Trophoblast cell (in vitro differentiated cells and primary cell): ENCODE measurements at regions not wholly inside any gene's neighbourhood (a gene's known extent, or its start where the extent isn't known, plus 50 kb on each side); places are given as distances from the start of the nearest gene placed in this dataset.
"Not testable (repeated sequence)": the region's sequence is repeated elsewhere in the genome, so short reads cannot be mapped to it uniquely, and the experiment has no call there.

Experiments used
- DNase-seq, 2 donors: peaks; one replicate each; pipeline ENCODE4 v3.0.0-alpha.2; 2016
- H2AFZ ChIP-seq: 2 replicates; pipeline ENCODE4 v1.6.1; 2013; ENCODE audit warnings: low read length, moderate library complexity, mild to moderate bottlenecking; ENCODE audit not compliant: insufficient read depth, poor library complexity
- H2AK5ac ChIP-seq: 2 replicates; pipeline ENCODE4 v1.6.1; 2013; ENCODE audit warnings: mild to moderate bottlenecking, low read length
- H2BK120ac ChIP-seq: 2 replicates; pipeline ENCODE4 v1.6.1; 2013; ENCODE audit warnings: low read length, mild to moderate bottlenecking, moderate library complexity; ENCODE audit not compliant: insufficient read depth, poor library complexity
- H2BK12ac ChIP-seq: 2 replicates; pipeline ENCODE4 v1.6.1; 2013; ENCODE audit warnings: mild to moderate bottlenecking, low read length, moderate library complexity
- H2BK5ac ChIP-seq: 2 replicates; pipeline ENCODE4 v1.6.1; 2013; ENCODE audit warnings: low read length, low read depth, moderate library complexity, mild to moderate bottlenecking; ENCODE audit not compliant: poor library complexity
- H3K14ac ChIP-seq: 2 replicates; pipeline ENCODE4 v1.6.1; 2013; ENCODE audit warnings: mild to moderate bottlenecking, low read length
- H3K18ac ChIP-seq: 2 replicates; pipeline ENCODE4 v1.6.1; 2013; ENCODE audit warnings: mild to moderate bottlenecking, low read length
- H3K23ac ChIP-seq: 2 replicates; pipeline ENCODE4 v1.6.1; 2013; ENCODE audit warnings: low read length
- H3K27ac ChIP-seq: 2 replicates; pipeline ENCODE4 v1.5.1; 2013; ENCODE audit warnings: low read depth, mild to moderate bottlenecking, inconsistent platforms, low read length, moderate library complexity
- H3K27me3 ChIP-seq: 2 replicates; pipeline ENCODE4 v1.6.1; 2013; ENCODE audit warnings: inconsistent platforms, mild to moderate bottlenecking, low read length, moderate library complexity; ENCODE audit not compliant: insufficient read depth
- H3K36me3 ChIP-seq, 2 experiments: 1 replicate in 1 of 2; 2 replicates in 1 of 2; pipeline ENCODE4 v1.6.1; 2013; ENCODE audit warnings: low read length in 2 of 2, mild to moderate bottlenecking in 2 of 2, moderate library complexity in 1 of 2; ENCODE audit not compliant: insufficient read depth in 2 of 2, control insufficient read depth in 1 of 2
- H3K4ac ChIP-seq: 2 replicates; pipeline ENCODE4 v1.6.1; 2013; ENCODE audit warnings: low read depth, mild to moderate bottlenecking, low read length, moderate library complexity
- H3K4me1 ChIP-seq, 2 experiments: 1 replicate in 1 of 2; 2 replicates in 1 of 2; pipeline ENCODE4 v1.6.1; 2013; ENCODE audit warnings: low read length in 2 of 2, mild to moderate bottlenecking in 2 of 2, moderate library complexity in 1 of 2; ENCODE audit not compliant: insufficient read depth in 2 of 2, control insufficient read depth in 1 of 2
- H3K4me2 ChIP-seq: 2 replicates; pipeline ENCODE4 v1.6.1; 2013; ENCODE audit warnings: inconsistent platforms, mild to moderate bottlenecking, low read length, moderate library complexity
- H3K4me3 ChIP-seq: 2 replicates; pipeline ENCODE4 v1.5.1; 2013; ENCODE audit warnings: mild to moderate bottlenecking, low read depth, low read length, inconsistent platforms
- H3K79me1 ChIP-seq: one replicate; pipeline ENCODE4 v1.6.1; 2013; ENCODE audit warnings: low read length
- H3K79me2 ChIP-seq: 2 replicates; pipeline ENCODE4 v1.6.1; 2013; ENCODE audit warnings: low read length, mild to moderate bottlenecking; ENCODE audit not compliant: control insufficient read depth, insufficient read depth, poor library complexity
- H3K9ac ChIP-seq: 2 replicates; pipeline ENCODE4 v1.6.1; 2013; ENCODE audit warnings: mild to moderate bottlenecking, low read length
- H3K9me3 ChIP-seq: 2 replicates; pipeline ENCODE4 v1.6.1; 2013; ENCODE audit warnings: low read depth, mild to moderate bottlenecking, control low read depth, inconsistent platforms, low read length; ENCODE audit not compliant: insufficient read depth
- H4K12ac ChIP-seq: 2 replicates; pipeline ENCODE4 v1.6.1; 2013; ENCODE audit warnings: low read depth, mild to moderate bottlenecking, low read length, moderate library complexity
- H4K8ac ChIP-seq: 2 replicates; pipeline ENCODE4 v1.6.1; 2013; ENCODE audit warnings: low read depth, mild to moderate bottlenecking, low read length, moderate library complexity
- H4K91ac ChIP-seq: one replicate; pipeline ENCODE4 v1.6.1; 2013; ENCODE audit warnings: low read depth, mild to moderate bottlenecking, low read length, moderate library complexity
- WGBS: extraction: QIAGEN DNeasy Blood & Tissue Kit; methylation state at CpG from one replicate; pipeline ENCODE4 v1.1.7; 2013; ENCODE audit warnings: missing lambda C conversion rate; ENCODE audit not compliant: insufficient read length, insufficient coverage; ENCODE audit errors: extremely low coverage; 5-methylcytosine and 5-hydroxymethylcytosine counted together

DNA sequence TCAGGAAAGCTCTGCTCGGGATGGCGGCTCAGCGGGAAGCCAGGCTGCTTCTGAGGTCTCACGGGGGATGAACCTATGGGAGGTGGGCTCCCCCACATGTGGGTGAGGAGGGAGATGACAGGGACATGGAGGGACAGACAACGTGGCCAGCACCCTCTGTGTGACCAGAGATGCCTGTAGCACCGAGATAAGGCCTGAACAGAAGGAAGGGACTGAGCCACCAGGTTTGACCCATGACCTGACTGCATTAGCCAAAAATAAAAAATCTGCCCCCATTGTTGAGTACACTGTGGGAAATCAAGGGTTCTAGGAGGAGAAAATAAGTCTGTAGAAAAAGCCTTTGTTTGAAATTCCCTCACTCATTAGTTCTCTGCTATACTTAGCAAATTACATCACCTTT is 105.7 kb downstream of the RNASET2 start:
- Histone ChIP-seq H2BK12ac (no peak overlapping the region), H3K4ac (no peak overlapping the region), H4K12ac (no peak overlapping the region), H3K79me1 (no peaks in the 10 kb centered on the region), H2AFZ (no peak overlapping the region), H2BK120ac (no peak overlapping the region), H4K8ac (no peak overlapping the region), H3K36me3 (no peaks in the 10 kb centered on the region), H3K14ac (peak overlapping the region; percentile 54), H3K79me2 (peaks cover 2% of the 10 kb centered on the region), H3K9ac (no peak overlapping the region), H3K4me1 (peaks cover 4 to 6% of the 10 kb centered on the region in 2 experiments), H3K4me3 (no peak overlapping the region), H3K9me3 (peaks cover 3% of the 10 kb centered on the region), H2BK5ac (no peak overlapping the region), H3K27ac (no peak overlapping the region), H3K23ac (no peak overlapping the region), H3K27me3 (no peaks in the 10 kb centered on the region), H3K4me2 (no peak overlapping the region), H4K91ac (no peak overlapping the region), H3K18ac (no peak overlapping the region), H2AK5ac (peak overlapping the region; percentile 71)
- no CpG with 5 or more reads among the region's 6 CpGs for WGBS
- no peak for DNase-seq

DNA sequence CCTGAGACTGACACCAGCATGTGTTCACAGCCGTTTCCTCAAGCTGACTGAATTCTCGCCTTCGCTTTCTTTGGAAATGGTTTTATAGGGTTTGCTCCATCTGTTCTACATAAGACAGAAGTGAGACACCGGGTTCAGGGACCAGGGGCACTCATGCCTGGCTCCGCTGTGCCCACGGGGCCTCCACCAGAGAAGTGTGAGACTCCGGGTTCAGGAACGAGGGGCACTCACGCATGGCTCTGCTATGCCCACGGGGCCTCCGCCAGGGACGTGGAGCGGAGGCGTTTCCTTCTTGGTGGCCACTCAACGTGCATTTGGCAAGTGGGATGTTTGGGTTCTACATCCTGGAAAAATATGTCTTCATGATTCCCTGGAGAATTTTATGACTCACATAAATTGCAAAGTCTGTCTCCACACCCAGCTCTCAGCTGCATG is 106.6 kb downstream of the RNASET2 start:
- WGBS: no CpG with 5 or more reads among the region's 15 CpGs
- Histone ChIP-seq H4K91ac (no peak overlapping the region), H3K27ac (no peak overlapping the region), H4K12ac (no peak overlapping the region), H3K4me3 (no peak overlapping the region), H3K4me1 (peaks cover 4 to 6% of the 10 kb centered on the region in 2 experiments), H4K8ac (no peak overlapping the region), H2BK5ac (no peak overlapping the region), H3K79me1 (no peaks in the 10 kb centered on the region), H3K9me3 (peaks cover 3% of the 10 kb centered on the region), H3K36me3 (no peaks in the 10 kb centered on the region), H3K23ac (no peak overlapping the region), H3K14ac (no peak overlapping the region), H2BK12ac (no peak overlapping the region), H3K9ac (no peak overlapping the region), H2BK120ac (no peak overlapping the region), H3K79me2 (peaks cover 2% of the 10 kb centered on the region), H3K27me3 (no peaks in the 10 kb centered on the region), H2AFZ (no peak overlapping the region), H3K4me2 (no peak overlapping the region), H3K18ac (no peak overlapping the region), H2AK5ac (no peak overlapping the region), H3K4ac (no peak overlapping the region)
- DNase-seq: no peak

DNA sequence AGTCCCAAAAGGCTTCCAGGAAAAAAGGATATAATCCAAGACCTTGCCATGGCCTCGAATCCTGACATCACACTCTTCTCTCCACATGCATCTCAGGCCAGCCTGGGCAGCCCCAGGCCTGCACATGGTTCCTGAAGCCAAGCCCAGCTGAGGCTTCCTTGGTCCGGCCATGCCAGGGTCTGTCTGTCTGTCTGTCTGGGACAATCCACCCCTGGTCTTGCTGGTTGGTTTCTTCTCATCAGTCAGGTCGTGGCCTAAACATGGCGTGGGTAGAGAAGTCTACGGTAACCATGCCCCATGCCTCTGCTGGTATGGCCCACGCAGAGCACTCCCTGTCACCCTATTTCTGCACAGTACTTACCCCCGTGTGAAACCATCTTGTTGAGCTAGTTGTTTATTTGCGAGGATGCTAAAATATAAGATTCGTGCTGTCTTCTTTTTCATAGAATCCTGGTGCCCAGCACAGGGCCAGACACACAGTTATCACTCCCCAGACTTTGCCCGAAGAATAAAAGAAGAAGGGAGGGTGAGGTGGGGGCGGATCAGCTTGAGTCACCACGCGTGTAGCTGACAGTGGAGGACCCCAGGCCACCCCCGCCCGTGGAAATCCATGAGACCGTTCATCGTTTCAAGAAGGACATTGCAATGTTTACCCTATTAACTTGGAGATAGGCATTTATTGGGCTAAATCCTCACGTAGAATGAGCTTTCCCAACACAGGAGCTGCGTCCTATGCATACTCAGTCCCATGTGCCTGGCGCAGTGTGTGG is 107.2 kb downstream of the RNASET2 start:
- Histone ChIP-seq H2AK5ac (no peak overlapping the region), H3K27me3 (no peaks in the 10 kb centered on the region), H3K4me1 (peaks cover 4 to 6% of the 10 kb centered on the region in 2 experiments), H3K14ac (no peak overlapping the region), H3K18ac (no peak overlapping the region), H2AFZ (no peak overlapping the region), H3K23ac (no peak overlapping the region), H4K91ac (no peak overlapping the region), H4K8ac (no peak overlapping the region), H4K12ac (no peak overlapping the region), H3K79me2 (peaks cover 2% of the 10 kb centered on the region), H2BK120ac (no peak overlapping the region), H3K4ac (no peak overlapping the region), H3K27ac (no peak overlapping the region), H3K4me3 (no peak overlapping the region), H3K9me3 (peaks cover 3% of the 10 kb centered on the region), H2BK5ac (no peak overlapping the region), H2BK12ac (no peak overlapping the region), H3K9ac (no peak overlapping the region), H3K79me1 (no peaks in the 10 kb centered on the region), H3K36me3 (no peaks in the 10 kb centered on the region), H3K4me2 (no peak overlapping the region)
- DNase-seq: no peak
- WGBS: no CpG with 5 or more reads among the region's 20 CpGs

DNA sequence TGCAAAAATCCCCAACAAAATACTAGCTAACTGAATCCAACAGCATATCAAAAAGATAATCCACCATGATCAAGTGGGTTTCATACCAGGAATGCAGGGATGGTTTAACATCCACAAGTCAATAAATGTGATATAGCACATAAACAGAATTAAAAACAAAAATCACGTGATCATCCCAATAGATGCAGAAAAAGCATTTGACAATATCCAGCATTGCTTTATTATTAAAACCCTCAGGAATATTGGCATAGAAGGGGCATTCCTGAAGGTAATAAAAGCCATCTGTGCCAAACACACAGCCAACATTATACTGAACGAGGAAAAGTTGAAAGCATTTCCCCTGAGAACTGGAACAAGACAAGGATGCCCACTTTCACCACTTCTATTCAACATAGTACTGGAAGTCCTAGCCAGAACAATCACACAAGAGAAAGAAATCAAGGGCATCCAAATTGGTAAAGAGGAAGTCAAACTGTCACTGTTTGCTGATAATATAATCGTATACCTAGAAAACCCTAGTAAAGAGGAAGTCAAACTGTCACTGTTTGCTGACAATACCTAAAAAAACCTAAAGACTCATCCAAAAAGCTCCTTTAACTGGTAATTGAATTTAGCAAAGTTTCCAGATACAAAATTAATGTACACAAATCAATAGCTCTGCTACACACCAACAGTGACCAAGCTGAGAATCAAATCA is 109.8 kb downstream of the RNASET2 start:
- H3K23ac ChIP-seq, H3K79me1 ChIP-seq, H2BK120ac ChIP-seq, H3K18ac ChIP-seq, H3K4ac ChIP-seq, H3K27ac ChIP-seq, H2AK5ac ChIP-seq, H3K14ac ChIP-seq, H3K4me2 ChIP-seq, H4K91ac ChIP-seq, H3K4me3 ChIP-seq, H4K8ac ChIP-seq, H3K27me3 ChIP-seq, H2BK12ac ChIP-seq, H3K9me3 ChIP-seq, H3K4me1 ChIP-seq, DNase-seq, H2AFZ ChIP-seq, H2BK5ac ChIP-seq, H3K36me3 ChIP-seq, H3K79me2 ChIP-seq, H3K9ac ChIP-seq, H4K12ac ChIP-seq: not testable (repeated sequence)
- no CpG with 5 or more reads among the region's 3 CpGs for WGBS
